ENCODE measurements at regions not wholly inside any gene's neighbourhood (a gene's known extent, or its start where the extent isn't known, plus 50 kb on each side); places are given as distances from the start of the nearest gene placed in this dataset.
"Not testable (repeated sequence)": the region's sequence is repeated elsewhere in the genome, so short reads cannot be mapped to it uniquely, and the experiment has no call there.

DNA sequence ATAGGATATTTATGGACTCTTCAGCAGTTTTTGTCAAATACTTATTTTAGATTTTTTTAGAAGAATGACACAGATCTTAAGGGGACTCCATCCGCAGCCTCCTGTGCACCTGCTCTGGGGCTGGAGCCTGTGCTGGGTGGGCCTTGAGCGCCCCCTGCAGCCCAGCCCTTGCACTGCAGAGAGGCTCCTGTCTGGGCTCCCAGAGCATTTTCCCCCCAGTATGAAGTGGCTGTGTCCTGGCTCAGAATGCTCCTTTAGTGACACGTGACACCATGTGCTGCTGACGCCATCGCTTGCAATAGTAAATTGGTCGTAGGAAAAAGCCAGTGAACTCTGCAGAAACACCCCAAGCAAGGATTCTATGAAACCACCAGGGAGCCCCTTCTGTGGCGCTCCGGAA lies 479.7 kb downstream of the TMEM121 start:
- TF ChIP-seq EZH2 (IDR thresholded peaks at IDR 0.05; ENCODE audit: insufficient read depth, poor library complexity, severe bottlenecking); EZH2phosphoT487 (IDR thresholded peaks at IDR 0.05; ENCODE audit: insufficient read depth, low read depth): not testable (repeated sequence)
